KOPT-K1 (cell line): ENCODE measurements at regions not wholly inside any gene's neighbourhood (a gene's known extent, or its start where the extent isn't known, plus 50 kb on each side); places are given as distances from the start of the nearest gene placed in this dataset.
"Not testable (repeated sequence)": the region's sequence is repeated elsewhere in the genome, so short reads cannot be mapped to it uniquely, and the experiment has no call there.

Source experiments
- H3K27ac ChIP-seq: fragments of 200-600 bp; sonication (generic); 2 replicates; pipeline ENCODE4 v1.5.1; 2016; ENCODE audit warnings: antibody characterized with exemption, mild to moderate bottlenecking, low read depth, low read length; ENCODE audit not compliant: poor library complexity, severe bottlenecking
- H3K36me3 ChIP-seq: fragments of 200-600 bp; sonication (generic); 2 replicates; pipeline ENCODE4 v1.5.1; 2017; ENCODE audit warnings: antibody characterized with exemption, mild to moderate bottlenecking, low read length, moderate library complexity; ENCODE audit not compliant: insufficient read depth
- H3K9me3 ChIP-seq: fragments of 200-600 bp; sonication (generic); 2 replicates; pipeline ENCODE4 v1.5.1; 2017; ENCODE audit warnings: antibody characterized with exemption, low read length, mild to moderate bottlenecking; ENCODE audit not compliant: insufficient read depth, poor library complexity, severe bottlenecking

- H3K9me3 ChIP-seq, result no peaks in the 10 kb centered on the region
- H3K36me3 ChIP-seq, result no peaks in the 10 kb centered on the region
- H3K27ac ChIP-seq, result no peak overlapping the region
Observed at GRCh38 chr1:172766462-172766861, 107.6 kb downstream of the FASLG start.

GRCh38 chr1:172770071-172770470 lies 111.2 kb downstream of the FASLG start:
- Histone ChIP-seq H3K36me3 (no peaks in the 10 kb centered on the region), H3K27ac (no peak overlapping the region), H3K9me3 (no peaks in the 10 kb centered on the region)

GRCh38 chr1:172774561-172774960 lies 115.7 kb downstream of the FASLG start:
- no peak overlapping the region for H3K27ac ChIP-seq
- H3K36me3 ChIP-seq, result no peaks in the 10 kb centered on the region
- no peaks in the 10 kb centered on the region for H3K9me3 ChIP-seq

- Histone ChIP-seq H3K27ac (no peak overlapping the region), H3K36me3 (no peaks in the 10 kb centered on the region), H3K9me3 (no peaks in the 10 kb centered on the region)
Observed at GRCh38 chr1:172775606-172776005, 116.7 kb downstream of the FASLG start.

GRCh38 chr1:172776071-172776470 lies 117.2 kb downstream of the FASLG start:
- Histone ChIP-seq H3K9me3 (no peaks in the 10 kb centered on the region), H3K27ac (no peak overlapping the region), H3K36me3 (no peaks in the 10 kb centered on the region)

- Histone ChIP-seq H3K27ac (no peak overlapping the region), H3K9me3 (peaks cover 2% of the 10 kb centered on the region), H3K36me3 (no peaks in the 10 kb centered on the region)
Observed at GRCh38 chr1:172777767-172778166, 118.9 kb downstream of the FASLG start.

- no peak overlapping the region for H3K27ac ChIP-seq
- peaks cover 6% of the 10 kb centered on the region for H3K9me3 ChIP-seq
- H3K36me3 ChIP-seq, result no peaks in the 10 kb centered on the region
Observed at GRCh38 chr1:172778456-172779455, 119.9 kb downstream of the FASLG start.

GRCh38 chr1:172779491-172779890 lies 120.6 kb downstream of the FASLG start:
- H3K36me3 ChIP-seq, result no peaks in the 10 kb centered on the region
- peaks cover 6% of the 10 kb centered on the region for H3K9me3 ChIP-seq
- no peak overlapping the region for H3K27ac ChIP-seq

- no peak overlapping the region for H3K27ac ChIP-seq
- H3K9me3 ChIP-seq, result peaks cover 6% of the 10 kb centered on the region
- no peaks in the 10 kb centered on the region for H3K36me3 ChIP-seq
Observed at GRCh38 chr1:172781513-172782140, 122.7 kb downstream of the FASLG start.

GRCh38 chr1:172789840-172790239 lies 130.9 kb downstream of the FASLG start:
- H3K36me3 ChIP-seq, result no peaks in the 10 kb centered on the region
- H3K27ac ChIP-seq, result no peak overlapping the region
- H3K9me3 ChIP-seq, result no peaks in the 10 kb centered on the region

- no peak overlapping the region for H3K27ac ChIP-seq
- H3K36me3 ChIP-seq, result no peaks in the 10 kb centered on the region
- H3K9me3 ChIP-seq, result peaks cover 3% of the 10 kb centered on the region
Observed at GRCh38 chr1:172790245-172790644, 131.3 kb downstream of the FASLG start.

GRCh38 chr1:172793823-172794222 lies 134.9 kb downstream of the FASLG start:
- peaks cover 14% of the 10 kb centered on the region for H3K9me3 ChIP-seq
- no peak overlapping the region for H3K27ac ChIP-seq

GRCh38 chr1:172795741-172796140 lies 136.8 kb downstream of the FASLG start:
- no peaks in the 10 kb centered on the region for H3K36me3 ChIP-seq
- H3K9me3 ChIP-seq, result peaks cover 17% of the 10 kb centered on the region

More at GRCh38 chr1:172793823-172794222, 134.9 kb downstream of the FASLG start:
- H3K36me3 ChIP-seq, result no peaks in the 10 kb centered on the region

GRCh38 chr1:172799804-172800203 lies 140.9 kb downstream of the FASLG start:
- peaks cover 28% of the 10 kb centered on the region for H3K9me3 ChIP-seq
- not testable (repeated sequence) for H3K27ac ChIP-seq, H3K36me3 ChIP-seq

More at GRCh38 chr1:172795741-172796140, 136.8 kb downstream of the FASLG start:
- no peak overlapping the region for H3K27ac ChIP-seq

GRCh38 chr1:172801771-172802322 lies 142.9 kb downstream of the FASLG start:
- H3K27ac ChIP-seq, result no peak overlapping the region

More at GRCh38 chr1:172801771-172802322, 142.9 kb downstream of the FASLG start:
- Histone ChIP-seq H3K9me3 (peaks cover 24% of the 10 kb centered on the region), H3K36me3 (no peaks in the 10 kb centered on the region)
